GM12892 (cell line): ENCODE measurements at regions not wholly inside any gene's neighbourhood (a gene's known extent, or its start where the extent isn't known, plus 50 kb on each side); places are given as distances from the start of the nearest gene placed in this dataset.

Experiments used
- DNase-seq: peaks from one replicate; pipeline ENCODE4 v3.0.0; 2011; ENCODE audit not compliant: insufficient read length
- FAIRE-seq: peaks from 2 replicates; lab custom pipeline; 2011; peaks lifted over from hg19 to GRCh38; lab: Jason Lieb, UNC
- POLR2A ChIP-seq: IDR thresholded peaks from 2 replicates; pipeline ENCODE4 v1.6.1; 2011; ENCODE audit warnings: low read depth, low read length, control low read depth
- POLR2AphosphoS5 ChIP-seq: IDR thresholded peaks from 2 replicates; pipeline ENCODE4 v1.6.1; 2011; ENCODE audit warnings: low read depth, low read length, control low read depth
- TAF1 ChIP-seq: IDR thresholded peaks from 2 replicates; pipeline ENCODE4 v1.6.1; 2011; ENCODE audit warnings: low read depth, mild to moderate bottlenecking, control low read depth, low read length, borderline replicate concordance

DNA sequence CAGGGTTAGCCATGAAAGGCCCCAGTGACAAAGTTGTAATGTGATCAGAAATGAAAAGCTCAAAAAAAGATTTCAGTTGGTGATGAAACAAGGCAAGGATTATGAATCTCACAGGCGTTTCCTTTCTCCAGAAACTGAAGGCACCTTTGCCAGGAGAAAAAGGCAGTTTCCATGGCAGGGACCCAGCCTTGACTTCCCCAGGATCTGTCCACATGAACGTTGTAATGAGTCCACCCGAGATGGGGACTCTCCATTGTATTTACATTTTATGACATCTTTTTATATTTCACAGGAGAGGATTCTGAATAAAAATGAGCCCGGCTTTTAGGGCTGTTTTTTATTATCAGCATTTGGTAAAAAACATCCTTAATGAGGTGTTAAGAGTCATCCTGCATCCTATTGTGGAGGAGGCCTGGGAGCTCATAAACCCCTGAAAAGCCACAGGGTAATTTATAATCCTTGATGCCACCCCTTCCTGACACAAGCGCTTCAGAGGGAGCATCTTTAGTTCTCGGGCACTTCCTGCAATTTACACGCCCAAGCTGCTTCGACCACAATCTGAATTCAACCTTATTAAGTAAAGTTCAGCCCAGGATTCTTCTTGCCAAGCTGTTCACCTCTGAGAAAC is 74.1 kb upstream of the SALL4 start:
- DNase-seq (no peak), FAIRE-seq (no peak)
- TF ChIP-seq POLR2A (no peak), TAF1 (no peak), POLR2AphosphoS5 (no peak)

GRCh38 chr20:51873652-51874051 is 71.3 kb upstream of the SALL4 start:
- TF ChIP-seq TAF1, result no peak
- no peak for TF ChIP-seq POLR2AphosphoS5
- no peak for TF ChIP-seq POLR2A
- DNase-seq (no peak), FAIRE-seq (no peak)

- DNase-seq (no peak), FAIRE-seq (no peak)
- TF ChIP-seq POLR2AphosphoS5 (no peak), TAF1 (no peak), POLR2A (no peak)
These were observed 69.6 kb upstream of the SALL4 start for GRCh38 chr20:51871943-51872342.

GRCh38 chr20:51869002-51869401 is 66.7 kb upstream of the SALL4 start:
- FAIRE-seq (no peak), DNase-seq (no peak)
- no peak for TF ChIP-seq POLR2AphosphoS5
- TF ChIP-seq POLR2A, result no peak
- TF ChIP-seq TAF1, result no peak

GRCh38 chr20:51867251-51867650 is 64.9 kb upstream of the SALL4 start:
- no peak for TF ChIP-seq TAF1
- no peak for TF ChIP-seq POLR2A
- no peak for TF ChIP-seq POLR2AphosphoS5
- FAIRE-seq, result no peak
- no peak for DNase-seq

DNA sequence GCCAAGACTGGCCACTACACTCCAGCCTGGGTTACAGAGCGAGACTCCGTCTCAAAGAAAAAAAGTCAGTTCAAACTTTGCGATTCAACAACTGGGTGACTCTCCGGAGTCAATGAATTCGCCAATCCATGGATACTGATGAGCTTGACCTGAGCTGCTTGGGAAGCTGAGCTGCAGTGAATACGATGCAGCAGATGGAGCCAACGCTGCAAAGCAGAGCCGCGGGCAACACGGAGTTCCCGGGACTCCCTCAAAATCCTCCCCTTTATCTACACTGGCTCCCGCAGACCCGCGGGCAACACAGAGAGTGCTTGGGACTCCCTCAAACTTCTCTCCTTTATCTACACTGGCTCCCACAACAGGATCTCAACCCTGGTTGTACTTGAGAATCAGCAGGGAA is 62.6 kb upstream of the SALL4 start:
- FAIRE-seq, result no peak

DNA sequence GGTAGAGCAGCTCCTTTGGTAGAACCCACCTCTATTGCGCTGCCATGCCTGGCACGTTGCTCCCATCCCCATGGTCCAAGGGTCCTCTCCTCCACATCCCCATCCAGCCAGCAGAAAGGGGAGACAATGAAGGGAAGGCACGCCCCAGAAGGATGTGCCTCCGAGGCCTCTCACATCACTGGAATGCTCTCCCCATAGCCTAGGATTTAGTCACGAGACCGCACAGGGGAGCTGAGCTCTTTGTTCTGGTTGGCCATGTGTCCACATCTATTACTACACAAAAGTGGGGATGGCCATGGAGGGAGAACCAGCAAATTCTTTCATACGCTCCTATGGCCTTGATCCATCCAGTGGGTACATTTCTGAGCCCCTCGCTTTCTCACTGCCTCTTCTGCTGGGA is 60.5 kb upstream of the SALL4 start:
- no peak for TF ChIP-seq POLR2A
- TF ChIP-seq POLR2AphosphoS5, result no peak
- no peak for TF ChIP-seq TAF1
- FAIRE-seq, result no peak
- DNase-seq, result no peak

More for the DNA sequence above, 62.6 kb upstream of the SALL4 start:
- no peak for DNase-seq
- TF ChIP-seq POLR2A, result no peak
- no peak for TF ChIP-seq POLR2AphosphoS5
- no peak for TF ChIP-seq TAF1

GRCh38 chr20:51861726-51862466 is 59.6 kb upstream of the SALL4 start:
- no peak for FAIRE-seq
- TF ChIP-seq POLR2A (no peak), POLR2AphosphoS5 (no peak), TAF1 (no peak)

DNA sequence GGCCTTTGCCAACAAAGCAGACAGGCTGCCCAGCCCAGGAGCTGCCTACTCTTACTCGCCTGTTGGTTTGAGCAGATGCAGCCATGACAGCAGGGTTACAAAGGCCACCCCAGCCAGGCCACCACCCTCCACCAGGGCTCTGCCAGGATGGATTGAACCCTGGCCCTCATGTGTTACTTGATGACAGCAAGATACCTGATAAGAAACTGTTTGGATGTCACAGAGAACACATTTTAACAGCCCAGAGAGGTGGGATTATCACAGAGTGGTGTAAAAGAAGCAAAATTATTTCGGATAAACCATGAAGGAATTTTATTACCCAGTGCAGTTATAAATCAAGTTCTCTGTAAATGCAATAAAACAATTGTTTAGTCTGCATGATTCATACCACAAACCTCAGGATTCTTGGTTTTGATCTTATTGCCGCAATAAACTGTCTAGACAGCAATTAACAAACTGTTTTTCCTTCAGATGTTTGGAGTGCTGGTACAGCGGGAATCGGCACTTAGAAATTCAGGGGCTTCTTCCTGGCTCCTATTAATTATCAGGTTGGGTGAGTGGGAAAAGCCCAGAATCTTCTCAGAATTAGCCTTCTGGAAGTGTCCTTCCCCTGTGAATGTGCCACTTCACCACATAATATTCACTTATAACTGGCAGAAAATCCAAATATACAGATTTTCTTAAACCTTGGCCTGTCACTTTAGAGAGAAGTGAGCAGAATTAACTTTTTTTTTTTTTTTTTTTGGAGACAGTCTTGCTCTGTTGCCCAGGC is 58.0 kb upstream of the SALL4 start:
- DNase-seq, result no peak
- FAIRE-seq, result no peak
- TF ChIP-seq POLR2AphosphoS5 (no peak), POLR2A (no peak), TAF1 (no peak)

More at GRCh38 chr20:51861726-51862466, 59.6 kb upstream of the SALL4 start:
- no peak for DNase-seq

DNA sequence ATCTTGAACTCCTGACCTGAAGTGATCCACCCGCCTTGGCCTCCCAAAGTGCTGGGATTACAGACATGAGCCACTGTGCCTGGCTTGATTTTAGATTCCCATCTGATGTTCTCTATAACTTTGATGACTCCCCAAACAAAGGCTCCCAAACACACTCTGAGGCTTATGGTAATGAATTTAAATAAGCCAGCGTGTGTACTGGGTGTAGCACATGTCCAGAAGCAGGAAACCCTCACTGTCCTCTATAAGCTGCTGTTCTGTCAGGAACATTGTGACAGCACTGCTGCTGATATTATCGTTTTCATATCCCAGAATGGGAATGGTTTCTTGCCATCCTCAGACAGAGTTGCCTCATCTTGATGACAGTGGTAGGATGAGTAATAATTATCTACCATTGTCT is 54.1 kb upstream of the SALL4 start:
- no peak for TF ChIP-seq POLR2A
- FAIRE-seq (no peak), DNase-seq (no peak)

DNA sequence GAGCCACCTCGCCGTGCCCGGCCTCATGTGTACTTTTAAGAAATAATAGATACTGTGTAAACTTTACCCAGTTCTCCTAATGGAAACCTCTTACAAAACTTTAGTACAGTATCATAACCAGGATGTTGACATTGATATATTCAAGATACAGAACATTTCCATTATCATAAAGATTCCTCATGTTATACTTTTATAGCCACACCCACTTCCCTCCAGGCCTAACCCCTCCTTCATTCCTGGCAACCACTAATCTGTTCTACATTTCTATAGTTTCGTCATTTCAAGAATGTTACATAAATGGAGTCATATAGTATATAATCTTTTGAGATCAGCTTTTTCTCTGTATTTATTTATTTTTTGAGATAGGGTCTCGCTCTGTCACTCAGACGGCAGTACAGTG is 52.6 kb upstream of the SALL4 start:
- no peak for DNase-seq
- TF ChIP-seq POLR2AphosphoS5 (no peak), POLR2A (no peak), TAF1 (no peak)
- no peak for FAIRE-seq
